Astrocyte (in vitro differentiated cells and primary cell): ENCODE measurements at regions not wholly inside any gene's neighbourhood (a gene's known extent, or its start where the extent isn't known, plus 50 kb on each side); places are given as distances from the start of the nearest gene placed in this dataset.

Source experiments
- DNase-seq: peaks from one replicate; pipeline ENCODE4 v3.0.0-alpha.2; 2010; ENCODE audit warnings: low read depth
- FAIRE-seq: peaks from 2 replicates; lab custom pipeline; 2011; peaks lifted over from hg19 to GRCh38; lab: Jason Lieb, UNC
- H2AFZ ChIP-seq: 2 replicates; pipeline ENCODE4 v1.6.0; 2012; ENCODE audit warnings: low read depth, low read length, inconsistent platforms
- H3K27ac ChIP-seq: 2 replicates; pipeline ENCODE4 v1.5.1; 2011; ENCODE audit warnings: low read depth, low read length, inconsistent platforms
- H3K27me3 ChIP-seq: 2 replicates; pipeline ENCODE4 v1.6.0; 2011; ENCODE audit warnings: low read length, inconsistent platforms; ENCODE audit not compliant: insufficient read depth
- H3K36me3 ChIP-seq: 2 replicates; pipeline ENCODE4 v1.5.1; 2011; ENCODE audit warnings: low read length, inconsistent platforms; ENCODE audit not compliant: insufficient read depth
- H3K4me1 ChIP-seq: 2 replicates; pipeline ENCODE4 v1.5.1; 2011; ENCODE audit warnings: low read length, inconsistent platforms; ENCODE audit not compliant: insufficient read depth
- H3K4me2 ChIP-seq: 2 replicates; pipeline ENCODE4 v1.6.0; 2012; ENCODE audit warnings: low read length, inconsistent platforms
- H3K4me3 ChIP-seq: 2 replicates; pipeline ENCODE4 v1.5.1; 2011; ENCODE audit warnings: low read depth, mild to moderate bottlenecking, low read length, inconsistent platforms; ENCODE audit not compliant: insufficient read depth
- H3K79me2 ChIP-seq: 2 replicates; pipeline ENCODE4 v1.6.0; 2012; ENCODE audit warnings: mild to moderate bottlenecking, low read length, inconsistent platforms; ENCODE audit not compliant: insufficient read depth
- H3K9ac ChIP-seq: 2 replicates; pipeline ENCODE4 v1.6.0; 2012; ENCODE audit warnings: mild to moderate bottlenecking, low read length, inconsistent platforms
- H3K9me3 ChIP-seq: 2 replicates; pipeline ENCODE4 v1.5.1; 2012; ENCODE audit warnings: low read depth, mild to moderate bottlenecking, low read length, inconsistent platforms; ENCODE audit not compliant: insufficient read depth
- H4K20me1 ChIP-seq: 2 replicates; pipeline ENCODE4 v1.6.0; 2012; ENCODE audit warnings: low read length, inconsistent platforms; ENCODE audit not compliant: insufficient read depth
- H3K27ac Mint-ChIP-seq: one replicate; pipeline ENCODE4 v1.8.0; 2021; ENCODE audit warnings: mild to moderate bottlenecking, mixed read lengths; ENCODE audit not compliant: unreplicated experiment
- H3K27me3 Mint-ChIP-seq: one replicate; pipeline ENCODE4 v1.8.0; 2021; ENCODE audit warnings: low read depth, mixed read lengths; ENCODE audit not compliant: unreplicated experiment
- H3K36me3 Mint-ChIP-seq: one replicate; pipeline ENCODE4 v1.8.0; 2021; ENCODE audit warnings: low read depth, mixed read lengths; ENCODE audit not compliant: unreplicated experiment
- H3K4me1 Mint-ChIP-seq: one replicate; pipeline ENCODE4 v1.8.0; 2021; ENCODE audit warnings: low read depth, mixed read lengths; ENCODE audit not compliant: unreplicated experiment
- H3K4me3 Mint-ChIP-seq: one replicate; pipeline ENCODE4 v1.8.0; 2021; ENCODE audit warnings: mild to moderate bottlenecking, moderate library complexity, mixed read lengths; ENCODE audit not compliant: unreplicated experiment
- H3K9me3 Mint-ChIP-seq: one replicate; pipeline ENCODE4 v1.8.0; 2021; ENCODE audit warnings: mild to moderate bottlenecking, mixed read lengths; ENCODE audit not compliant: unreplicated experiment
- CTCF ChIP-seq: IDR thresholded peaks from 2 replicates; pipeline ENCODE4 v1.5.1; 2011; ENCODE audit warnings: low read depth, mild to moderate bottlenecking, inconsistent platforms, low read length, moderate library complexity; ENCODE audit not compliant: insufficient read depth
- EZH2 ChIP-seq: IDR thresholded peaks from 2 replicates; pipeline ENCODE4 v1.6.1; 2012; ENCODE audit warnings: mild to moderate bottlenecking, low read length, inconsistent platforms; ENCODE audit not compliant: insufficient read depth

- Histone ChIP-seq H3K9ac (no peak overlapping the region), H3K36me3 (no peaks in the 10 kb centered on the region), H3K9me3 (no peaks in the 10 kb centered on the region), H2AFZ (no peak overlapping the region), H3K4me3 (no peak overlapping the region), H4K20me1 (no peaks in the 10 kb centered on the region), H3K4me1 (no peaks in the 10 kb centered on the region), H3K27ac (no peak overlapping the region), H3K79me2 (no peaks in the 10 kb centered on the region), H3K27me3 (no peaks in the 10 kb centered on the region), H3K4me2 (no peak overlapping the region)
- no peak overlapping the region for H3K4me3 Mint-ChIP-seq
- peaks cover 12% of the 10 kb centered on the region for H3K9me3 Mint-ChIP-seq
- no peaks in the 10 kb centered on the region for H3K4me1 Mint-ChIP-seq
- TF ChIP-seq CTCF (no peak), EZH2 (no peak)
- no peak for DNase-seq
- no peak for FAIRE-seq
- no peak overlapping the region for H3K27ac Mint-ChIP-seq
- H3K27me3 Mint-ChIP-seq = no peaks in the 10 kb centered on the region
- no peaks in the 10 kb centered on the region for H3K36me3 Mint-ChIP-seq
These were observed 75.8 kb upstream of the SOD3 start for GRCh38 chr4:24719615-24720014.

- H3K36me3 Mint-ChIP-seq = no peaks in the 10 kb centered on the region
- no peak for FAIRE-seq
- no peaks in the 10 kb centered on the region for H3K9me3 ChIP-seq
These were observed 74.9 kb upstream of the SOD3 start for GRCh38 chr4:24720436-24720835.

More at GRCh38 chr4:24720436-24720835, 74.9 kb upstream of the SOD3 start:
- no peak for DNase-seq
- Histone ChIP-seq H3K27me3 (no peaks in the 10 kb centered on the region), H3K9ac (no peak overlapping the region), H3K4me3 (no peak overlapping the region), H3K4me1 (no peaks in the 10 kb centered on the region), H3K27ac (no peak overlapping the region), H3K36me3 (no peaks in the 10 kb centered on the region), H3K79me2 (no peaks in the 10 kb centered on the region), H3K4me2 (no peak overlapping the region), H4K20me1 (no peaks in the 10 kb centered on the region), H2AFZ (no peak overlapping the region)
- Mint-ChIP-seq H3K9me3 (peaks cover 8% of the 10 kb centered on the region), H3K27ac (no peak overlapping the region), H3K27me3 (no peaks in the 10 kb centered on the region), H3K4me1 (no peaks in the 10 kb centered on the region), H3K4me3 (no peak overlapping the region)
- TF ChIP-seq CTCF = no peak
- no peak for TF ChIP-seq EZH2
